ENCODE measurements at regions not wholly inside any gene's neighbourhood (a gene's known extent, or its start where the extent isn't known, plus 50 kb on each side); places are given as distances from the start of the nearest gene placed in this dataset.

DNA sequence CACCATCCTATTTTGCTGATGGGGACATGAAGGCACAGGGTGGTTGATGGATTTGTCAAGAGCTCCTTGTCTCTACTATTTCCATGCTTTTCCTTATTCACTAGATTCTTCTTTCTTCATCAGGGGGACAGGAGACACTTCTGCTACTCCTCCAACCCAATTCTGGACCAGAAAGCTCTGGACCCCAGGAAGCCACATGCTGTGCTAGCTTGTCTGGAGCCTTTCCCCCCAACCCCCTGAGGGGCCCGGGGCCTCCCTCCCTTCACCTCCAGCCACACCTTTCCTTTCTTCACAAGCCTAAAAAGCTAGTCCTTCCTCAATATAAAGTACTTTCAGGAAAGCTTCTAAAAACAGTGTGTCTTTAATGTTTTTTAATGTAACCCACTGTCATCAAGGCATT lies 75.1 kb upstream of the CAPRIN2 start:
- H3K9me3 ChIP-seq (ENCODE audit: insufficient read depth, low read depth, low read length) = peaks cover 4% of the 10 kb centered on the region
- H3K4me3 ChIP-seq (ENCODE audit: insufficient read depth, low read depth, low read length) = no peak overlapping the region
- Mint-ChIP-seq H3K9me3 (ENCODE audit: unreplicated experiment) (peaks cover 14% of the 10 kb centered on the region), H3K36me3 (ENCODE audit: low read depth, unreplicated experiment) (peaks cover 2% of the 10 kb centered on the region), H3K4me1 (ENCODE audit: low read depth, unreplicated experiment) (peaks cover 7% of the 10 kb centered on the region), H3K27ac (ENCODE audit: unreplicated experiment) (no peak overlapping the region), H3K4me3 (ENCODE audit: unreplicated experiment) (no peak overlapping the region), H3K27me3 (ENCODE audit: low read depth, unreplicated experiment) (peaks cover 29% of the 10 kb centered on the region)
- H3K79me2 ChIP-seq (ENCODE audit: insufficient read depth, low read length) = no peaks in the 10 kb centered on the region
- H3K4me2 ChIP-seq (ENCODE audit: low read length) = no peak overlapping the region
- no peaks in the 10 kb centered on the region for H3K4me1 ChIP-seq (ENCODE audit: insufficient read depth, low read length)
- H3K27ac ChIP-seq (ENCODE audit: low read depth, low read length) = no peak overlapping the region
- H3K9ac ChIP-seq (ENCODE audit: low read length) = no peak overlapping the region
- no peak for TF ChIP-seq EZH2 (IDR thresholded peaks at IDR 0.05; ENCODE audit: insufficient read depth, low read length)
- TF ChIP-seq, protein P1, sequence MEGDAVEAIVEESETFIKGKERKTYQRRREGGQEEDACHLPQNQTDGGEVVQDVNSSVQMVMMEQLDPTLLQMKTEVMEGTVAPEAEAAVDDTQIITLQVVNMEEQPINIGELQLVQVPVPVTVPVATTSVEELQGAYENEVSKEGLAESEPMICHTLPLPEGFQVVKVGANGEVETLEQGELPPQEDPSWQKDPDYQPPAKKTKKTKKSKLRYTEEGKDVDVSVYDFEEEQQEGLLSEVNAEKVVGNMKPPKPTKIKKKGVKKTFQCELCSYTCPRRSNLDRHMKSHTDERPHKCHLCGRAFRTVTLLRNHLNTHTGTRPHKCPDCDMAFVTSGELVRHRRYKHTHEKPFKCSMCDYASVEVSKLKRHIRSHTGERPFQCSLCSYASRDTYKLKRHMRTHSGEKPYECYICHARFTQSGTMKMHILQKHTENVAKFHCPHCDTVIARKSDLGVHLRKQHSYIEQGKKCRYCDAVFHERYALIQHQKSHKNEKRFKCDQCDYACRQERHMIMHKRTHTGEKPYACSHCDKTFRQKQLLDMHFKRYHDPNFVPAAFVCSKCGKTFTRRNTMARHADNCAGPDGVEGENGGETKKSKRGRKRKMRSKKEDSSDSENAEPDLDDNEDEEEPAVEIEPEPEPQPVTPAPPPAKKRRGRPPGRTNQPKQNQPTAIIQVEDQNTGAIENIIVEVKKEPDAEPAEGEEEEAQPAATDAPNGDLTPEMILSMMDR (IDR thresholded peaks at IDR 0.05; ENCODE audit: insufficient read depth, low read depth, low read length) = no peak
- FAIRE-seq (no peak), DNase-seq (ENCODE audit: low read depth) (no peak)
- H3K27me3 ChIP-seq (ENCODE audit: insufficient read depth, low read length) = peaks cover 8% of the 10 kb centered on the region
- H2AFZ ChIP-seq (ENCODE audit: low read depth, low read length) = no peak overlapping the region
- H4K20me1 ChIP-seq (ENCODE audit: insufficient read depth, low read length) = no peaks in the 10 kb centered on the region
- no peaks in the 10 kb centered on the region for H3K36me3 ChIP-seq (ENCODE audit: insufficient read depth, low read length)

DNA sequence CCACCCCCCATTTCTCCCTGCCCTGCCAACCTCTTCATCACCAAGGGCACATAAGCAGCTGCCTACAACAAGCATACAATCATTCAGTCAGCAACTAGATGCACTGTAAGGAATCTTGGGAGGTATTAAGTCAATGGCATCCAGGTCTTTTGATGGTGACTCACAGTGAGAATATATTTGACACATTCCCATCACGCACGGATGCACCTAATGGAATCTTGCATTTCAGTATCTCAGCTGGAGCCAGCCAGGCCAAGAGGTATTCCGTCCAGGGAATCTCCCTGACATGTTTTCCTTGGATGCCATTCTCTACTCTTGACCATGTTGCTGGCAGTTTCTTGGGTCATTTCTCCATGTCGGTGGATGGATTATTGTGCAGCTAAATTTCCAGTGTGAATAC lies 73.9 kb upstream of the CAPRIN2 start:
- Mint-ChIP-seq H3K4me1 (ENCODE audit: low read depth, unreplicated experiment) (peaks cover 7% of the 10 kb centered on the region), H3K36me3 (ENCODE audit: low read depth, unreplicated experiment) (peaks cover 2% of the 10 kb centered on the region), H3K4me3 (ENCODE audit: unreplicated experiment) (no peak overlapping the region), H3K9me3 (ENCODE audit: unreplicated experiment) (peaks cover 12% of the 10 kb centered on the region), H3K27me3 (ENCODE audit: low read depth, unreplicated experiment) (peaks cover 31% of the 10 kb centered on the region), H3K27ac (ENCODE audit: unreplicated experiment) (peak overlapping the region; percentile 75)
- Histone ChIP-seq H3K4me1 (ENCODE audit: insufficient read depth, low read length) (no peaks in the 10 kb centered on the region), H3K79me2 (ENCODE audit: insufficient read depth, low read length) (no peaks in the 10 kb centered on the region), H3K27me3 (ENCODE audit: insufficient read depth, low read length) (peaks cover 7% of the 10 kb centered on the region), H3K4me3 (ENCODE audit: insufficient read depth, low read depth, low read length) (no peak overlapping the region), H3K9ac (ENCODE audit: low read length) (no peak overlapping the region), H3K27ac (ENCODE audit: low read depth, low read length) (no peak overlapping the region), H4K20me1 (ENCODE audit: insufficient read depth, low read length) (no peaks in the 10 kb centered on the region), H3K4me2 (ENCODE audit: low read length) (no peak overlapping the region), H3K36me3 (ENCODE audit: insufficient read depth, low read length) (no peaks in the 10 kb centered on the region), H2AFZ (ENCODE audit: low read depth, low read length) (no peak overlapping the region), H3K9me3 (ENCODE audit: insufficient read depth, low read depth, low read length) (peaks cover 4% of the 10 kb centered on the region)
- peak; percentile 65 for DNase-seq (ENCODE audit: low read depth)
- FAIRE-seq = no peak
- no peak for TF ChIP-seq EZH2 (IDR thresholded peaks at IDR 0.05; ENCODE audit: insufficient read depth, low read length)
- TF ChIP-seq, protein P1 (IDR thresholded peaks at IDR 0.05; ENCODE audit: insufficient read depth, low read depth, low read length) = no peak

DNA sequence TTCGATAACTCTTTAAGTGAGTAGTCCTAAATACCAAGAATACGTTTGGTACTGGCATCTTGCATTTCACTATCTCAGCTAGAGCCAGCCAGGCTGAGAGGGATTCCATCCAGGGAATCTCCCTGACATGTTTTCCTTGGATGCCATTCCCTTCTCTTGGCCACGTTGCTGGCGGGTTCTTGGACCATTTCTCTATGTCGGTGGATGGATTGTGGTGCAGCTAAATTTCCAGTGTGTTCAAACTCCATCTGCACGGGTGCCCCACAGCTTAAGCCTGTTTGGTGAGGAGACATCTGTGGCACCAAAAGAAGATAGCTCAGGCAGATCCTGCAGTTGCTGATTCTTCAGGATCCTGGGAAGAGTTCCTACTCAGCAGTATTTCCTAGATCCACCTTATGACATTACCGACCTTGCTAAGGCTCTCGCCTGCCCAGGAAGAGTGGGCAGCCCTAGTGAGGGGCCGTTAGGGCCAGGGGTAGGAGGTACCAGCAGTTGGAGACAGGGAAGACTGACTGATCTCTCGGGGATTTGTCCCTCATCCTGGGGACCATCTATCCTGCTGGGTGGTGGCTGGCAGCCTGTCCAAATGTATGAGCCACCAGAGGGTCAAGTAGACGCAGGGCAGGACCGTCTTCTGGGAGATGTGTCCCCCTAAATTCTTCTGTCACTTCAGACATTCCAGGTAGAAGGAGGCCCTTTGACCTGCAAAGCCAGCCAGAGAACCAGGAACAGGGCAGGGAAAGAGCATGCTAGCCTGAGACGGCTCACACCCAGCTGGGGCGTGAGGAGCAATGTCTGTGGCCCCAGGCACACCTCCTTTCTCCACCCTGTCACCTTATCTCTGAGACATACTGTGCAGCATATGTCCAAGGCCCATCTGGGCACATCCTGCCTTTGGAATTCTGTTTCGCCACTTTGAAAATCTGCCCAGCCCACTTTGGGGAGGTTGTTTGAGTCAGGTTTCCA lies 72.6 kb upstream of the CAPRIN2 start:
- Mint-ChIP-seq H3K27me3 (ENCODE audit: low read depth, unreplicated experiment) (peaks cover 27% of the 10 kb centered on the region), H3K4me3 (ENCODE audit: unreplicated experiment) (no peak overlapping the region), H3K9me3 (ENCODE audit: unreplicated experiment) (peaks cover 8% of the 10 kb centered on the region), H3K4me1 (ENCODE audit: low read depth, unreplicated experiment) (peaks cover 8% of the 10 kb centered on the region), H3K36me3 (ENCODE audit: low read depth, unreplicated experiment) (peaks cover 2% of the 10 kb centered on the region), H3K27ac (ENCODE audit: unreplicated experiment) (no peak overlapping the region)
- H3K4me2 ChIP-seq (ENCODE audit: low read length) = no peak overlapping the region
- H3K9me3 ChIP-seq (ENCODE audit: insufficient read depth, low read depth, low read length) = peaks cover 3% of the 10 kb centered on the region
- DNase-seq (ENCODE audit: low read depth) (no peak), FAIRE-seq (no peak)
- no peak overlapping the region for H2AFZ ChIP-seq (ENCODE audit: low read depth, low read length)
- H3K79me2 ChIP-seq (ENCODE audit: insufficient read depth, low read length) = no peaks in the 10 kb centered on the region
- TF ChIP-seq, protein P1 (IDR thresholded peaks at IDR 0.05; ENCODE audit: insufficient read depth, low read depth, low read length) = no peak
- no peak for TF ChIP-seq EZH2 (IDR thresholded peaks at IDR 0.05; ENCODE audit: insufficient read depth, low read length)
- no peaks in the 10 kb centered on the region for H3K36me3 ChIP-seq (ENCODE audit: insufficient read depth, low read length)
- no peak overlapping the region for H3K9ac ChIP-seq (ENCODE audit: low read length)
- no peak overlapping the region for H3K27ac ChIP-seq (ENCODE audit: low read depth, low read length)
- peaks cover 4% of the 10 kb centered on the region for H3K4me1 ChIP-seq (ENCODE audit: insufficient read depth, low read length)
- H3K4me3 ChIP-seq (ENCODE audit: insufficient read depth, low read depth, low read length) = no peak overlapping the region
- peaks cover 7% of the 10 kb centered on the region for H3K27me3 ChIP-seq (ENCODE audit: insufficient read depth, low read length)
- no peaks in the 10 kb centered on the region for H4K20me1 ChIP-seq (ENCODE audit: insufficient read depth, low read length)
